CD14-positive monocyte (primary cell): ENCODE measurements at regions not wholly inside any gene's neighbourhood (a gene's known extent, or its start where the extent isn't known, plus 50 kb on each side); places are given as distances from the start of the nearest gene placed in this dataset.

Experiments
- DNase-seq, 3 donors: peaks; one replicate each; pipeline ENCODE4 v3.0.0-alpha.2; 2011 to 2022
- H2AFZ ChIP-seq: 2 replicates; pipeline ENCODE4 v1.6.0; 2012; ENCODE audit warnings: mild to moderate bottlenecking, low read depth, low read length, inconsistent platforms; ENCODE audit not compliant: insufficient read depth, poor library complexity, severe bottlenecking
- H3K27ac ChIP-seq, 2 donors: 1 replicate in 1 of 2; 2 replicates in 1 of 2; pipeline ENCODE4 v1.5.1; 2012 to 2013; ENCODE audit warnings: low read length in 2 of 2, control low read depth in 1 of 2, inconsistent platforms in 1 of 2, low read depth in 1 of 2, mild to moderate bottlenecking in 1 of 2
- H3K27me3 ChIP-seq, 2 donors: one replicate each; pipeline versions ENCODE4 v1.6.0 to v1.6.1; 2011 to 2013; ENCODE audit warnings: low read length in 2 of 2; ENCODE audit not compliant: control insufficient read depth in 2 of 2, insufficient read depth in 2 of 2
- H3K36me3 ChIP-seq, 2 donors: replicated peaks in 1 of 2; 1 replicate in 1 of 2; 2 replicates in 1 of 2; pipeline versions ENCODE4 v1.5.1 to v1.6.1; 2012 to 2013; ENCODE audit warnings: low read length in 2 of 2, control low read depth in 1 of 2, inconsistent platforms in 1 of 2, mild to moderate bottlenecking in 1 of 2; ENCODE audit not compliant: insufficient read depth in 2 of 2, control insufficient read depth in 1 of 2
- H3K4me1 ChIP-seq, 2 donors: 1 replicate in 1 of 2; 2 replicates in 1 of 2; pipeline versions ENCODE4 v1.5.1 to v1.6.1; 2012 to 2013; ENCODE audit warnings: low read length in 2 of 2, control low read depth in 1 of 2, inconsistent platforms in 1 of 2, mild to moderate bottlenecking in 1 of 2, moderate library complexity in 1 of 2; ENCODE audit not compliant: insufficient read depth in 2 of 2, control insufficient read depth in 1 of 2
- H3K4me2 ChIP-seq: replicated peaks from 2 replicates; pipeline ENCODE3; 2012; ENCODE audit warnings: low read length, moderate library complexity, mild to moderate bottlenecking; ENCODE audit not compliant: poor library complexity, severe bottlenecking; ENCODE audit errors: extremely low read depth
- H3K4me3 ChIP-seq, 3 experiments: fragments of 200-600 bp in 1 of 3; sonication (generic) in 1 of 3; replicated peaks in 1 of 3; 1 replicate in 2 of 3; 2 replicates in 1 of 3; pipeline ENCODE4 v1.5.1; 2011 to 2013; ENCODE audit warnings: low read length in 3 of 3, mild to moderate bottlenecking in 3 of 3, control low read depth in 2 of 3, low read depth in 2 of 3, inconsistent platforms in 1 of 3, moderate library complexity in 1 of 3
- H3K79me2 ChIP-seq: 2 replicates; pipeline ENCODE4 v1.6.0; 2012; ENCODE audit warnings: mild to moderate bottlenecking, control low read depth, inconsistent platforms, low read length, moderate library complexity; ENCODE audit not compliant: insufficient read depth
- H3K9ac ChIP-seq: 2 replicates; pipeline ENCODE4 v1.6.0; 2017; ENCODE audit warnings: low read length, mild to moderate bottlenecking; ENCODE audit not compliant: insufficient read depth, poor library complexity, severe bottlenecking
- H3K9me3 ChIP-seq, 2 donors: replicated peaks in 1 of 2; 1 replicate in 1 of 2; 2 replicates in 1 of 2; pipeline versions ENCODE4 v1.5.1 to v1.6.1; 2012 to 2013; ENCODE audit warnings: low read length in 2 of 2, control low read depth in 1 of 2; ENCODE audit not compliant: control insufficient read depth in 1 of 2, insufficient read depth in 1 of 2
- H4K20me1 ChIP-seq: 2 replicates; pipeline ENCODE4 v1.6.0; 2012; ENCODE audit warnings: mild to moderate bottlenecking, low read length, control low read depth, moderate library complexity; ENCODE audit not compliant: insufficient read depth
- H3K27ac Mint-ChIP-seq, 7 donors: one replicate each; pipeline ENCODE4 v1.8.0; 2020; ENCODE audit warnings: mild to moderate bottlenecking in 7 of 7, mixed read lengths in 7 of 7, moderate library complexity in 6 of 7, inconsistent platforms in 2 of 7
- H3K27me3 Mint-ChIP-seq, 3 donors: one replicate each; pipeline ENCODE4 v1.8.0; 2021 to 2022; ENCODE audit warnings: low read depth in 3 of 3, mild to moderate bottlenecking in 3 of 3, mixed read lengths in 3 of 3, moderate library complexity in 3 of 3, inconsistent platforms in 1 of 3
- H3K36me3 Mint-ChIP-seq, 2 donors: one replicate each; pipeline ENCODE4 v1.8.0; 2020; ENCODE audit warnings: mixed read lengths in 2 of 2, inconsistent platforms in 1 of 2, mild to moderate bottlenecking in 1 of 2
- H3K4me1 Mint-ChIP-seq: one replicate; pipeline ENCODE4 v1.8.0; 2020; ENCODE audit warnings: mild to moderate bottlenecking, mixed read lengths
- H3K4me3 Mint-ChIP-seq, 2 donors: one replicate each; pipeline ENCODE4 v1.8.0; 2020; ENCODE audit warnings: mild to moderate bottlenecking in 2 of 2, mixed read lengths in 2 of 2, moderate library complexity in 1 of 2
- H3K9me3 Mint-ChIP-seq, 7 donors: one replicate each; pipeline ENCODE4 v1.8.0; 2020 to 2022; ENCODE audit warnings: mixed read lengths in 7 of 7, mild to moderate bottlenecking in 6 of 7, moderate library complexity in 6 of 7, inconsistent platforms in 2 of 7
- WGBS: methylation state at CpG from one replicate; pipeline ENCODE4 v1.1.5; 2013; ENCODE audit warnings: missing lambda C conversion rate; ENCODE audit not compliant: insufficient coverage; 5-methylcytosine and 5-hydroxymethylcytosine counted together
- intact Hi-C, 2 donors: fragments of 100-400 bp; cut with micrococcal nuclease; formaldehyde crosslinking; loops; one replicate each; pipeline versions ENCODE4 v1.15.0 to v1.15.1; 2023
- TF ChIP-seq, protein P1 (sequence below): fragments of 200-600 bp; IDR thresholded peaks from one replicate; pipeline ENCODE4 v1.8.0; 2022; ENCODE audit warnings: antibody characterized with exemption, mild to moderate bottlenecking

DNA sequence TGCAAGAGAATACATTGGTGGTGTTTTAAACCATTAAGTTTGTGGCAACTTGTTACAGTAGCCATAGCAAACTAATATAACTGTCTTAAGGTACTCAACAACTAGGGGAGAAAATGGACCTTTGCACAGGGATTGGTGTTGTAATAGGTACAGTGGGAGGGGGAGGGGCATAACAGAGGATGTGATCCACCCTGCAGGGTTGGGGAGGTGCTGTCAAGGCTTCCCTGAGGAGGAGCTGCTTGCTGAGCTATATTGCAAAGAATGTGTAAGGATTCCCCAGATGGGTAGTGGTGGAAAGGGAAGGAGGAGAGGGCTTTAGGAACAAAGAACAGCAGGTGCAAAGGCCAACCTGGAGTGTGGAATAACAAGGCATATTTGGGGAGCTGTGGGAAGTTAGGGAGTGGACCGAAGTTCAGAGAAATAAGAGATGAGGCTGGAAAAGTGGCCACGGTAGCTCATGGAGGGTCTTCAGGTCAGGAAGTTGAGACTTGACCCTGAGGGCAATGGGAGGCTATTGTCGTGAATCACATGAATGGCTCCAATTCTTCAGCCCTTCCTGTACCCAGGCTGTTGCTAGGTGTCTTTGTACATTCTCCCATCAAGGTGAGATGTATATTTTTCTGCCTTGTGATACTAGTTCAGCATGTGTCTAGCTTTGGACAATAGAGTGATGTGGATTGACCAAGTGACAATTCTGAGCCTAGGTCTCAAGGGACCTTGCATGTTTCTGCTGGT is 168.6 kb upstream of the CSF3R start:
- no peak overlapping the region for H3K27ac ChIP-seq
- no peak overlapping the region for H3K4me2 ChIP-seq
- no peaks in the 10 kb centered on the region for H3K27me3 ChIP-seq
- no peak for DNase-seq
- H3K9ac ChIP-seq, result no peak overlapping the region
- no peaks in the 10 kb centered on the region for H4K20me1 ChIP-seq
- Mint-ChIP-seq H3K27ac (no peak overlapping the region), H3K27me3 (peaks cover 8 to 22% (median 12%) of the 10 kb centered on the region in 3 donors), H3K4me1 (peaks cover 3% of the 10 kb centered on the region), H3K4me3 (no peak overlapping the region), H3K9me3 (peaks cover 0 to 5% (median 0%) of the 10 kb centered on the region in 7 donors), H3K36me3 (no peaks in the 10 kb centered on the region)
- no peaks in the 10 kb centered on the region for H3K79me2 ChIP-seq
- no peaks in the 10 kb centered on the region for H3K4me1 ChIP-seq
- WGBS, result 94% methylated on average over 2 of the region's 3 CpGs
- intact Hi-C loops, result no loop called here
- H3K36me3 ChIP-seq, result no peaks in the 10 kb centered on the region
- H3K4me3 ChIP-seq, result no peak overlapping the region
- TF ChIP-seq, protein P1, sequence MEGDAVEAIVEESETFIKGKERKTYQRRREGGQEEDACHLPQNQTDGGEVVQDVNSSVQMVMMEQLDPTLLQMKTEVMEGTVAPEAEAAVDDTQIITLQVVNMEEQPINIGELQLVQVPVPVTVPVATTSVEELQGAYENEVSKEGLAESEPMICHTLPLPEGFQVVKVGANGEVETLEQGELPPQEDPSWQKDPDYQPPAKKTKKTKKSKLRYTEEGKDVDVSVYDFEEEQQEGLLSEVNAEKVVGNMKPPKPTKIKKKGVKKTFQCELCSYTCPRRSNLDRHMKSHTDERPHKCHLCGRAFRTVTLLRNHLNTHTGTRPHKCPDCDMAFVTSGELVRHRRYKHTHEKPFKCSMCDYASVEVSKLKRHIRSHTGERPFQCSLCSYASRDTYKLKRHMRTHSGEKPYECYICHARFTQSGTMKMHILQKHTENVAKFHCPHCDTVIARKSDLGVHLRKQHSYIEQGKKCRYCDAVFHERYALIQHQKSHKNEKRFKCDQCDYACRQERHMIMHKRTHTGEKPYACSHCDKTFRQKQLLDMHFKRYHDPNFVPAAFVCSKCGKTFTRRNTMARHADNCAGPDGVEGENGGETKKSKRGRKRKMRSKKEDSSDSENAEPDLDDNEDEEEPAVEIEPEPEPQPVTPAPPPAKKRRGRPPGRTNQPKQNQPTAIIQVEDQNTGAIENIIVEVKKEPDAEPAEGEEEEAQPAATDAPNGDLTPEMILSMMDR, result no peak
- H2AFZ ChIP-seq, result no peak overlapping the region
- H3K9me3 ChIP-seq, result no peaks in the 10 kb centered on the region

DNA sequence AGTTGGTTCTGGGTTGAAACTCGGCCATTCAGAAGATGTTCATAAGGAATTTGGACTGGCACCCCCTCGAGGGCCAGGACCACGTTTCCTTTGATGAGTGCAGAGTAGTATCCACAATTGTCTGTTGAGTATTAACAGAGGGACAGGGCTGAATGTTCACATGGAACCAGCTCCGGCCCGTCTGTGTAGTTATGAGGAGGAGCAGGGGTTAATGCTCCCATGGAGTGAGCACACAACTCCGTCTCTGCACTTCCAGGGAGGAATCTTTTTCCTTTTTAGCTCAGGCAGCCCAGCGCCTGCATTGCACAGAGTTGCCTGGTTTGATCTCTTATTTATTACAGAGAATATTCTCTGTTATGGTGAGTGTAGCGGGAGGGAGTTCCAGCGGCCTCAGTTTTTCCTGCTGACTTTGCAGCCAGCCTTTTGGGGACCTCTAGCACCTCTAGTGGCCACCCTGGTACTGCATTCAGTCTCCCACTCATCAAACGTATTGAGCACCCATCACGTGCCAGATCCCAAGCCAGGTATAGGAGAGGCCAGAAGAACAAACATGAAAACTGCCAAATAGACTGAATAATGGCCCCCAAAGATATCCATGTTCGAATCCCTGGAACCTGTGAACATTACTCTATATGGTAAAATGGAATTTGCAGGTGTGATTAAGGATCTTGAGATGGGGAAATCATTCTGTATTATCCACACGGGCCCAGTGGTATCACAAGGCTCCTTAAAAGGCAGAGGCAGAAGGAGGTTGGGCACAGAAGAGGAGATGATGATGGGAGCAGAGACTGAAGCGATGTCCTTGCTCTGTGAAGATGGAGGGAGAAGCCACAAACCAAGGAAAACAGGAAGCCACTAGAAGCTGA is 167.7 kb upstream of the CSF3R start:
- H3K27me3 ChIP-seq, result no peaks in the 10 kb centered on the region
- H3K27ac ChIP-seq, result no peak overlapping the region
- 68% methylated on average over 8 of the region's 14 CpGs for WGBS
- H3K79me2 ChIP-seq, result no peaks in the 10 kb centered on the region
- H3K9ac ChIP-seq, result no peak overlapping the region
- H4K20me1 ChIP-seq, result no peaks in the 10 kb centered on the region
- no peaks in the 10 kb centered on the region for H3K36me3 ChIP-seq
- Mint-ChIP-seq H3K4me3 (no peak overlapping the region), H3K27me3 (peaks cover 7 to 26% (median 15%) of the 10 kb centered on the region in 3 donors), H3K36me3 (no peaks in the 10 kb centered on the region), H3K4me1 (peaks cover 3% of the 10 kb centered on the region), H3K9me3 (peaks cover 0 to 5% (median 0%) of the 10 kb centered on the region in 7 donors), H3K27ac (no peak overlapping the region)
- H2AFZ ChIP-seq, result no peak overlapping the region
- TF ChIP-seq, protein P1, result peak; percentile 93
- H3K4me1 ChIP-seq, result no peaks in the 10 kb centered on the region
- peak; percentile 10 to 45 (median 44) for DNase-seq
- H3K4me3 ChIP-seq, result no peak overlapping the region
- intact Hi-C loops, result no loop called here
- no peak overlapping the region for H3K4me2 ChIP-seq
- no peaks in the 10 kb centered on the region for H3K9me3 ChIP-seq
